ENCODE measurements at regions not wholly inside any gene's neighbourhood (a gene's known extent, or its start where the extent isn't known, plus 50 kb on each side); places are given as distances from the start of the nearest gene placed in this dataset.

GRCh38 chr3:59567661-59568060, 517.8 kb upstream of the CFAP20DC start:
- TF ChIP-seq JUND (IDR thresholded peaks at IDR 0.05) (no peak), RXRA (IDR thresholded peaks at IDR 0.05) (no peak), HNF4G (IDR thresholded peaks at IDR 0.05) (no peak), CTCF (IDR thresholded peaks at IDR 0.05; ENCODE audit: low read depth, low read length, missing input control) (no peak), SP1 (IDR thresholded peaks at IDR 0.05) (no peak), FOXA2 (IDR thresholded peaks at IDR 0.05) (no peak), RAD21 (IDR thresholded peaks at IDR 0.05) (no peak), NR2F2 (IDR thresholded peaks at IDR 0.05) (no peak), REST (IDR thresholded peaks at IDR 0.05) (no peak), ATF3 (IDR thresholded peaks at IDR 0.05) (no peak), MAX (IDR thresholded peaks at IDR 0.05) (no peak), FOXA1 (IDR thresholded peaks at IDR 0.05) (no peak), GABPA (IDR thresholded peaks at IDR 0.05 in 1 of 2, conservative IDR thresholded peaks at IDR 0.05 in 1 of 2) (no peak), EGR1 (IDR thresholded peaks at IDR 0.05; ENCODE audit: low read depth in 2 of 2) (no peak), TAF1 (conservative IDR thresholded peaks at IDR 0.05) (no peak)
- WGBS = 78% methylated on average over 2 of the region's 2 CpGs
- Histone ChIP-seq H3K4me3 (ENCODE audit: low read depth in 1 of 3, low read length in 3 of 3) (no peak overlapping the region), H3K9me3 (ENCODE audit: control insufficient read depth in 4 of 4, low read length in 3 of 4) (no peaks in the 10 kb centered on the region), H3K27ac (ENCODE audit: low read depth in 1 of 2, low read length in 2 of 2) (no peak overlapping the region), H3K27me3 (ENCODE audit: control insufficient read depth in 4 of 4, insufficient read depth in 4 of 4, low read length in 3 of 4) (no peaks in the 10 kb centered on the region), H3K4me1 (ENCODE audit: control insufficient read depth in 4 of 4, insufficient read depth in 4 of 4, low read length in 3 of 4) (no peaks in the 10 kb centered on the region), H3K9ac (ENCODE audit: low read depth in 1 of 2, low read length in 2 of 2) (no peak overlapping the region), H3K36me3 (ENCODE audit: control insufficient read depth in 4 of 4, insufficient read depth in 3 of 4, low read depth in 1 of 4, low read length in 3 of 4) (no peaks in the 10 kb centered on the region)
- DNase-seq (ENCODE audit: low spot score) = no peak

- no peaks in the 10 kb centered on the region for H3K27me3 ChIP-seq (ENCODE audit: control insufficient read depth in 4 of 4, insufficient read depth in 4 of 4, low read length in 3 of 4)
- no peak for DNase-seq (ENCODE audit: low spot score)
- TF ChIP-seq FOXA2 (IDR thresholded peaks at IDR 0.05) = no peak
- WGBS = 92% methylated on average over 6 of the region's 6 CpGs
- no peak overlapping the region for H3K27ac ChIP-seq (ENCODE audit: low read depth in 1 of 2, low read length in 2 of 2)
- no peaks in the 10 kb centered on the region for H3K4me1 ChIP-seq (ENCODE audit: control insufficient read depth in 4 of 4, insufficient read depth in 4 of 4, low read length in 3 of 4)
- no peaks in the 10 kb centered on the region for H3K9me3 ChIP-seq (ENCODE audit: control insufficient read depth in 4 of 4, low read length in 3 of 4)
- H3K9ac ChIP-seq (ENCODE audit: low read depth in 1 of 2, low read length in 2 of 2) = no peak overlapping the region
- no peak overlapping the region for H3K4me3 ChIP-seq (ENCODE audit: low read depth in 1 of 3, low read length in 3 of 3)
- H3K36me3 ChIP-seq (ENCODE audit: control insufficient read depth in 4 of 4, insufficient read depth in 3 of 4, low read depth in 1 of 4, low read length in 3 of 4) = no peaks in the 10 kb centered on the region
Measured at GRCh38 chr3:59566481-59566975, 516.7 kb upstream of the CFAP20DC start.
